ENCODE measurements at regions not wholly inside any gene's neighbourhood (a gene's known extent, or its start where the extent isn't known, plus 50 kb on each side); places are given as distances from the start of the nearest gene placed in this dataset.

GRCh38 chr10:59960751-59961150, 54.4 kb upstream of the CCDC6 start:
- TF ChIP-seq CTCF (conservative IDR thresholded peaks at IDR 0.05) = no peak
- TF ChIP-seq EZH2 (IDR thresholded peaks at IDR 0.05; ENCODE audit: low read depth) = no peak

Data from PC-9 (cell line).